ENCODE measurements at regions not wholly inside any gene's neighbourhood (a gene's known extent, or its start where the extent isn't known, plus 50 kb on each side); places are given as distances from the start of the nearest gene placed in this dataset.

DNA sequence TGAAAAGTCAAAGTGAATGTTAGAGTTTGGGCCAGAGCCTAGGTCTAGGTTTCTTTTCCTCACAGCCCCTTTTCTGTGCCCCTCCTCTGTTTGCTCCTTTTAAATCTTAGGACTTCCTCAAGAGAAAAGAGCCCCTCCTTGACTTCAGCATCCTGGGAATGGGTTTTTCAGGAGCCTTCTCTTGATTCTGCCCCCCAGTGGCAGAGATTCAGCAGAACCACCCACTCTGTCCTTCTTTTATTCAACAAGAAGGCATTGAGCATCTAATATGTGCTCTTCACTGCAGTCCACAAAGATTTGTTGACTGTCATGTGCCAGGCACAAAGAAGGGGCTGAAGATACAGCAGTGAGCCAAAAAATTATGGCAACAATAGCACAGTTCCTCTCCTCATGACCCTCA, 270.8 kb upstream of the CDH5 start:
- FAIRE-seq (no peak), DNase-seq (ENCODE audit: low spot score) (no peak), ATAC-seq (no peak)
- in situ Hi-C loops (cut with HindIII; ENCODE audit: extremely low pct_ligation_motif_present, low pct_unique_long_range_greater_than_20kb) = no loop called here
- no peak overlapping the region for H3K4me3 ChIP-seq (replicated peaks in 1 of 3; ENCODE audit: insufficient read depth in 1 of 3, low read depth in 2 of 3, low read length in 3 of 3)
- no peak overlapping the region for H2AFZ ChIP-seq (ENCODE audit: low read length)
- CTCF ChIA-PET (ENCODE audit: low intra/inter-chr PET ratio, low total read pairs) = no interaction called here
- H4K20me1 ChIP-seq (ENCODE audit: insufficient read depth, low read length) = no peaks in the 10 kb centered on the region
- H3K4me2 ChIP-seq (ENCODE audit: low read depth, low read length) = no peak overlapping the region
- no peaks in the 10 kb centered on the region for H3K79me2 ChIP-seq (ENCODE audit: insufficient read depth, low read length)
- TF ChIP-seq SIX4 (CRISPR knock-in tag; IDR thresholded peaks at IDR 0.05) (no peak), RXRA (CRISPR knock-in tag; IDR thresholded peaks at IDR 0.05) (no peak), ATM (IDR thresholded peaks at IDR 0.05; ENCODE audit: borderline replicate concordance) (no peak), NFKB2 (CRISPR knock-in tag; IDR thresholded peaks at IDR 0.05; ENCODE audit: borderline replicate concordance) (no peak), PITX1 (CRISPR knock-in tag; IDR thresholded peaks at IDR 0.05) (no peak)
- TF ChIP-seq, protein P1, sequence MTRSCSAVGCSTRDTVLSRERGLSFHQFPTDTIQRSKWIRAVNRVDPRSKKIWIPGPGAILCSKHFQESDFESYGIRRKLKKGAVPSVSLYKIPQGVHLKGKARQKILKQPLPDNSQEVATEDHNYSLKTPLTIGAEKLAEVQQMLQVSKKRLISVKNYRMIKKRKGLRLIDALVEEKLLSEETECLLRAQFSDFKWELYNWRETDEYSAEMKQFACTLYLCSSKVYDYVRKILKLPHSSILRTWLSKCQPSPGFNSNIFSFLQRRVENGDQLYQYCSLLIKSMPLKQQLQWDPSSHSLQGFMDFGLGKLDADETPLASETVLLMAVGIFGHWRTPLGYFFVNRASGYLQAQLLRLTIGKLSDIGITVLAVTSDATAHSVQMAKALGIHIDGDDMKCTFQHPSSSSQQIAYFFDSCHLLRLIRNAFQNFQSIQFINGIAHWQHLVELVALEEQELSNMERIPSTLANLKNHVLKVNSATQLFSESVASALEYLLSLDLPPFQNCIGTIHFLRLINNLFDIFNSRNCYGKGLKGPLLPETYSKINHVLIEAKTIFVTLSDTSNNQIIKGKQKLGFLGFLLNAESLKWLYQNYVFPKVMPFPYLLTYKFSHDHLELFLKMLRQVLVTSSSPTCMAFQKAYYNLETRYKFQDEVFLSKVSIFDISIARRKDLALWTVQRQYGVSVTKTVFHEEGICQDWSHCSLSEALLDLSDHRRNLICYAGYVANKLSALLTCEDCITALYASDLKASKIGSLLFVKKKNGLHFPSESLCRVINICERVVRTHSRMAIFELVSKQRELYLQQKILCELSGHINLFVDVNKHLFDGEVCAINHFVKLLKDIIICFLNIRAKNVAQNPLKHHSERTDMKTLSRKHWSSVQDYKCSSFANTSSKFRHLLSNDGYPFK (CRISPR knock-in tag; IDR thresholded peaks at IDR 0.05; ENCODE audit: borderline replicate concordance) = no peak
- intact Hi-C loops (cut with micrococcal nuclease; ENCODE audit: unreplicated experiment) = no loop called here
- H3K27ac ChIP-seq (ENCODE audit: extremely low read length, insufficient read depth, low read length) = no peak overlapping the region
- H3K4me1 ChIP-seq (ENCODE audit: insufficient read depth, low read length) = no peaks in the 10 kb centered on the region
- no peaks in the 10 kb centered on the region for H3K27me3 ChIP-seq (ENCODE audit: control insufficient read depth in 1 of 2, insufficient read depth in 2 of 2, low read length in 2 of 2)
- no peak overlapping the region for H3K9ac ChIP-seq (ENCODE audit: insufficient read depth, low read depth, low read length)
- no TSS peak for BruUV-seq (replicated peaks)
- POLR2A ChIA-PET = no interaction called here
- no peaks in the 10 kb centered on the region for H3K36me3 ChIP-seq (replicated peaks in 1 of 2; ENCODE audit: control insufficient read depth in 1 of 2, insufficient read depth in 2 of 2, low read length in 2 of 2)
- no peaks in the 10 kb centered on the region for H3K9me3 ChIP-seq (ENCODE audit: low read length)

DNA sequence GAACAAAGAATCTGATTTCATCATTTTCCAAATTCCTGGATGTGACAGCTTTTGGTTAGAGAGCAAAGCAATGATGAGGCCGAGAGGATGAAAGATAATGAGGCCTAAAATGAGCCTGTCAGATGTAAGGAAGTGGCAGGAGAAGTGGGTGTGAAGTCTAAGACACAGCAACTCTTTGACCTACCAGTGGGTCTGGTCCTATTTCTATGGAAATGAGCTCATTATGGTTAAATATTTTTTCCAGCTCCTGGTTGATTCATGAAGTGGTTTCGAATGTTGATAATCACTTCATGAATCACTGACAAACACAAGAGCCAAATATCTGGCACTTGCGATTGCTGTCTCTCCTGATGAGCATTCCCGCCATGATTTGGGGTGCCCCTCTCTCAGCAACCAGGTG, 273.3 kb upstream of the CDH5 start:
- 6% methylated on average over 4 of the region's 4 CpGs for WGBS (ENCODE audit: low lambda C conversion rate)
- intact Hi-C loops (cut with micrococcal nuclease; ENCODE audit: unreplicated experiment) = no loop called here
- Histone ChIP-seq H3K9ac (ENCODE audit: insufficient read depth, low read depth, low read length) (no peak overlapping the region), H3K79me2 (ENCODE audit: insufficient read depth, low read length) (no peaks in the 10 kb centered on the region), H3K4me3 (replicated peaks in 1 of 3; ENCODE audit: insufficient read depth in 1 of 3, low read depth in 2 of 3, low read length in 3 of 3) (no peak overlapping the region), H2AFZ (ENCODE audit: low read length) (no peak overlapping the region), H3K36me3 (replicated peaks in 1 of 2; ENCODE audit: control insufficient read depth in 1 of 2, insufficient read depth in 2 of 2, low read length in 2 of 2) (no peaks in the 10 kb centered on the region), H3K9me3 (ENCODE audit: low read length) (no peaks in the 10 kb centered on the region), H3K27me3 (ENCODE audit: control insufficient read depth in 1 of 2, insufficient read depth in 2 of 2, low read length in 2 of 2) (no peaks in the 10 kb centered on the region), H4K20me1 (ENCODE audit: insufficient read depth, low read length) (no peaks in the 10 kb centered on the region), H3K4me2 (ENCODE audit: low read depth, low read length) (no peak overlapping the region), H3K4me1 (ENCODE audit: insufficient read depth, low read length) (no peaks in the 10 kb centered on the region), H3K27ac (ENCODE audit: extremely low read length, insufficient read depth, low read length) (no peak overlapping the region)
- TF ChIP-seq JDP2 (CRISPR knock-in tag; IDR thresholded peaks at IDR 0.05; ENCODE audit: borderline replicate concordance) = no peak
- no peak for TF ChIP-seq MEF2D (CRISPR knock-in tag; IDR thresholded peaks at IDR 0.05)
- no peak for TF ChIP-seq HMG20B (CRISPR knock-in tag; conservative IDR thresholded peaks at IDR 0.05)
- ATAC-seq (no peak), FAIRE-seq (no peak), DNase-seq (ENCODE audit: low spot score) (no peak)
- no TSS peak for BruUV-seq (replicated peaks)
- CTCF ChIA-PET (ENCODE audit: low intra/inter-chr PET ratio, low total read pairs) = no interaction called here
- POLR2A ChIA-PET = no interaction called here
- in situ Hi-C loops (cut with HindIII; ENCODE audit: extremely low pct_ligation_motif_present, low pct_unique_long_range_greater_than_20kb) = no loop called here
